Peyer's patch (tissue), 4 donors: ENCODE measurements at regions not wholly inside any gene's neighbourhood (a gene's known extent, or its start where the extent isn't known, plus 50 kb on each side); places are given as distances from the start of the nearest gene placed in this dataset.

Experiments used
- POLR2A ChIP-seq, 2 donors: fragments of 450-650 bp; IDR thresholded peaks; one replicate each; pipeline ENCODE4 v1.5.1; 2017; ENCODE audit warnings: antibody characterized with exemption in 2 of 2, mild to moderate bottlenecking in 2 of 2, moderate library complexity in 2 of 2
- TF ChIP-seq, protein P1 (sequence below), 6 experiments: fragments of 450-650 bp in 4 of 6; fragments of 200-600 bp in 2 of 6; sonication (generic) in 1 of 6; IDR thresholded peaks; one replicate each; pipeline ENCODE4 v1.5.1; 2017 to 2019; ENCODE audit warnings: antibody characterized with exemption in 6 of 6, mild to moderate bottlenecking in 3 of 6, moderate library complexity in 1 of 6

- TF ChIP-seq, protein P1, sequence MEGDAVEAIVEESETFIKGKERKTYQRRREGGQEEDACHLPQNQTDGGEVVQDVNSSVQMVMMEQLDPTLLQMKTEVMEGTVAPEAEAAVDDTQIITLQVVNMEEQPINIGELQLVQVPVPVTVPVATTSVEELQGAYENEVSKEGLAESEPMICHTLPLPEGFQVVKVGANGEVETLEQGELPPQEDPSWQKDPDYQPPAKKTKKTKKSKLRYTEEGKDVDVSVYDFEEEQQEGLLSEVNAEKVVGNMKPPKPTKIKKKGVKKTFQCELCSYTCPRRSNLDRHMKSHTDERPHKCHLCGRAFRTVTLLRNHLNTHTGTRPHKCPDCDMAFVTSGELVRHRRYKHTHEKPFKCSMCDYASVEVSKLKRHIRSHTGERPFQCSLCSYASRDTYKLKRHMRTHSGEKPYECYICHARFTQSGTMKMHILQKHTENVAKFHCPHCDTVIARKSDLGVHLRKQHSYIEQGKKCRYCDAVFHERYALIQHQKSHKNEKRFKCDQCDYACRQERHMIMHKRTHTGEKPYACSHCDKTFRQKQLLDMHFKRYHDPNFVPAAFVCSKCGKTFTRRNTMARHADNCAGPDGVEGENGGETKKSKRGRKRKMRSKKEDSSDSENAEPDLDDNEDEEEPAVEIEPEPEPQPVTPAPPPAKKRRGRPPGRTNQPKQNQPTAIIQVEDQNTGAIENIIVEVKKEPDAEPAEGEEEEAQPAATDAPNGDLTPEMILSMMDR (IDR thresholded peaks at IDR 0.05) = no peak
- TF ChIP-seq POLR2A (IDR thresholded peaks at IDR 0.05) = no peak
These were observed 478.7 kb downstream of the DMAC1 start for GRCh38 chr9:7320841-7321240.
